GM21825 (cell line): ENCODE measurements at regions not wholly inside any gene's neighbourhood (a gene's known extent, or its start where the extent isn't known, plus 50 kb on each side); places are given as distances from the start of the nearest gene placed in this dataset.

Experiments
- ATAC-seq: cut with Tn5 transposase; IDR thresholded peaks from one replicate; pipeline ENCODE4 v1.9.1; 2021; ENCODE audit warnings: mild to moderate bottlenecking, moderate library complexity; ENCODE audit not compliant: unreplicated experiment

- no peak for ATAC-seq
These were observed 316.8 kb upstream of the CHRM2 start for GRCh38 chr7:136551618-136552017.

- no peak for ATAC-seq
These were observed 318.7 kb upstream of the CHRM2 start for GRCh38 chr7:136549756-136550155.

GRCh38 chr7:136533732-136534131 lies 334.7 kb upstream of the CHRM2 start:
- ATAC-seq: no peak

- no peak for ATAC-seq
These were observed 337.6 kb upstream of the CHRM2 start for GRCh38 chr7:136530831-136531230.

GRCh38 chr7:136528329-136528728 lies 340.1 kb upstream of the CHRM2 start:
- ATAC-seq: no peak

GRCh38 chr7:136527554-136527953 lies 340.9 kb upstream of the CHRM2 start:
- ATAC-seq: no peak

GRCh38 chr7:136526408-136527105 lies 341.9 kb upstream of the CHRM2 start:
- no peak for ATAC-seq

GRCh38 chr7:136523571-136523970 lies 344.9 kb upstream of the CHRM2 start:
- no peak for ATAC-seq

GRCh38 chr7:136517971-136518370 lies 350.5 kb upstream of the CHRM2 start:
- ATAC-seq: no peak

- no peak for ATAC-seq
These were observed 353.7 kb upstream of the CHRM2 start for GRCh38 chr7:136514776-136515175.

GRCh38 chr7:136513744-136514143 lies 354.7 kb upstream of the CHRM2 start:
- no peak for ATAC-seq

- no peak for ATAC-seq
These were observed 359.0 kb upstream of the CHRM2 start for GRCh38 chr7:136509466-136509865.

GRCh38 chr7:136502162-136502561 lies 366.3 kb upstream of the CHRM2 start:
- no peak for ATAC-seq

GRCh38 chr7:136501151-136501550 lies 367.3 kb upstream of the CHRM2 start:
- ATAC-seq: no peak

- ATAC-seq: no peak
These were observed 371.9 kb upstream of the CHRM2 start for GRCh38 chr7:136496551-136496950.

- ATAC-seq: no peak
These were observed 373.4 kb upstream of the CHRM2 start for GRCh38 chr7:136495081-136495480.

- ATAC-seq: no peak
These were observed 376.1 kb upstream of the CHRM2 start for GRCh38 chr7:136492366-136492765.

GRCh38 chr7:136489808-136490207 lies 378.6 kb upstream of the CHRM2 start:
- no peak for ATAC-seq

GRCh38 chr7:136480901-136481300 lies 387.6 kb upstream of the CHRM2 start:
- no peak for ATAC-seq

GRCh38 chr7:136479922-136480321 lies 388.5 kb upstream of the CHRM2 start:
- no peak for ATAC-seq

- ATAC-seq: no peak
These were observed 398.3 kb upstream of the CHRM2 start for GRCh38 chr7:136470179-136470578.

GRCh38 chr7:136452949-136453348 lies 415.5 kb upstream of the CHRM2 start:
- no peak for ATAC-seq

- no peak for ATAC-seq
These were observed 421.7 kb upstream of the CHRM2 start for GRCh38 chr7:136446751-136447150.
